Adrenal gland (tissue), 9 donors: ENCODE measurements at regions not wholly inside any gene's neighbourhood (a gene's known extent, or its start where the extent isn't known, plus 50 kb on each side); places are given as distances from the start of the nearest gene placed in this dataset.

Experiments used
- DNase-seq, 7 donors: peaks; one replicate each; pipeline ENCODE4 v3.0.0-alpha.2; 2019 to 2020
- H3K27ac ChIP-seq, 5 donors: fragments of 200-600 bp; sonication (generic) in 4 of 5; 1 replicate in 3 of 5; 2 replicates in 2 of 5; pipeline versions ENCODE4 v1.5.1 to v1.8.0; 2016 to 2020; ENCODE audit warnings: mild to moderate bottlenecking in 1 of 5
- H3K27me3 ChIP-seq: fragments of 200-600 bp; 2 replicates; pipeline ENCODE4 v1.8.0; 2021
- H3K36me3 ChIP-seq, 2 donors: fragments of 200-600 bp; replicated peaks in 1 of 2; 1 replicate in 1 of 2; 2 replicates in 1 of 2; pipeline versions ENCODE4 v1.5.1 to v1.8.0; 2018 to 2022
- H3K4me1 ChIP-seq, 2 donors: fragments of 200-600 bp; replicated peaks in 1 of 2; 1 replicate in 1 of 2; 2 replicates in 1 of 2; pipeline versions ENCODE4 v1.5.1 to v1.8.0; 2018 to 2021
- H3K4me3 ChIP-seq, 4 donors: fragments of 200-600 bp; sonication (generic) in 3 of 4; one replicate each; pipeline ENCODE4 v1.5.1; 2016 to 2018
- H3K9me3 ChIP-seq, 3 donors: fragments of 200-600 bp; sonication (generic) in 1 of 3; replicated peaks in 1 of 3; 1 replicate in 2 of 3; 2 replicates in 1 of 3; pipeline versions ENCODE4 v1.5.1 to v1.8.0; 2016 to 2021
- CTCF ChIP-seq, 6 experiments: fragments of 450-650 bp in 4 of 6; fragments of 200-600 bp in 2 of 6; sonication (generic) in 1 of 6; IDR thresholded peaks; 1 replicate in 5 of 6; 2 replicates in 1 of 6; pipeline versions ENCODE4 v1.5.1 to v1.8.0; 2016 to 2021; ENCODE audit warnings: antibody characterized with exemption in 6 of 6, mild to moderate bottlenecking in 2 of 6, moderate library complexity in 1 of 6
- POLR2A ChIP-seq, 2 donors: fragments of 450-650 bp; IDR thresholded peaks; one replicate each; pipeline ENCODE4 v1.6.1; 2017; ENCODE audit warnings: antibody characterized with exemption in 2 of 2, mild to moderate bottlenecking in 2 of 2, moderate library complexity in 1 of 2
- WGBS, 4 donors: extraction: QIAGEN DNeasy Blood & Tissue Kit in 2 of 4; methylation state at CpG; one replicate each; pipeline versions ENCODE4 v1.1.5 to v1.1.7; 2013 to 2017; 5-methylcytosine and 5-hydroxymethylcytosine counted together
- intact Hi-C, 2 donors: fragments of 100-400 bp; cut with DNase I; formaldehyde crosslinking; loops; one replicate each; pipeline versions ENCODE4 v1.14.1 to v1.15.0; 2022 to 2023
- donor health status: healthy with polysubstance abuse.
- donor health status: Bipolar disorder and iron deficiency.
- donor health status: DM: yes; HTN: yes; CAD: no.
- donor health status: DM: no; HTN: no; CAD: no.
- donor health status: DM: no; HTN: no; CAD: no.

GRCh38 chr9:13412331-13412730, 132.8 kb upstream of the MPDZ start:
- H3K27ac ChIP-seq = peak overlapping the region in 1 of 5 donors; percentile 15
- no peaks in the 10 kb centered on the region for H3K36me3 ChIP-seq
- 39 to 66% (median 49%) methylated on average over 2 of the region's 2 CpGs for WGBS, 4 donors
- TF ChIP-seq POLR2A (IDR thresholded peaks at IDR 0.05) = no peak
- no peak for TF ChIP-seq CTCF (IDR thresholded peaks at IDR 0.05)
- intact Hi-C loops = no loop called here
- no peak overlapping the region for H3K4me3 ChIP-seq
- no peaks in the 10 kb centered on the region for H3K4me1 ChIP-seq
- no peaks in the 10 kb centered on the region for H3K9me3 ChIP-seq
- H3K27me3 ChIP-seq = no peaks in the 10 kb centered on the region
- peak in 3 of 7 donors; percentile 9 to 31 (median 19) for DNase-seq

GRCh38 chr9:13411791-13412190, 132.3 kb upstream of the MPDZ start:
- intact Hi-C loops = no loop called here
- no peak for DNase-seq

GRCh38 chr9:13410566-13411031, 131.1 kb upstream of the MPDZ start:
- no peak for DNase-seq
- WGBS, 4 donors = 76 to 82% (median 78%) methylated on average over 2 of the region's 2 CpGs
- Histone ChIP-seq H3K4me3 (no peak overlapping the region), H3K36me3 (no peaks in the 10 kb centered on the region), H3K27ac (peak overlapping the region in 1 of 5 donors; percentile 26), H3K4me1 (no peaks in the 10 kb centered on the region), H3K27me3 (no peaks in the 10 kb centered on the region), H3K9me3 (no peaks in the 10 kb centered on the region)
- no peak for TF ChIP-seq POLR2A (IDR thresholded peaks at IDR 0.05)
- TF ChIP-seq CTCF (IDR thresholded peaks at IDR 0.05) = no peak
- intact Hi-C loops = no loop called here

More at GRCh38 chr9:13411791-13412190, 132.3 kb upstream of the MPDZ start:
- H3K36me3 ChIP-seq = no peaks in the 10 kb centered on the region
- no peaks in the 10 kb centered on the region for H3K9me3 ChIP-seq
- no peaks in the 10 kb centered on the region for H3K4me1 ChIP-seq
- H3K27ac ChIP-seq = peak overlapping the region in 2 of 5 donors; percentile 26 to 59
- H3K27me3 ChIP-seq = no peaks in the 10 kb centered on the region
- no peak overlapping the region for H3K4me3 ChIP-seq
- TF ChIP-seq POLR2A (IDR thresholded peaks at IDR 0.05) = no peak
- TF ChIP-seq CTCF (IDR thresholded peaks at IDR 0.05) = no peak

- no peaks in the 10 kb centered on the region for H3K9me3 ChIP-seq
- TF ChIP-seq CTCF (IDR thresholded peaks at IDR 0.05) (no peak), POLR2A (IDR thresholded peaks at IDR 0.05) (no peak)
- intact Hi-C loops = no loop called here
Observed at GRCh38 chr9:13397661-13398060, 118.2 kb upstream of the MPDZ start.

More at GRCh38 chr9:13397661-13398060, 118.2 kb upstream of the MPDZ start:
- Histone ChIP-seq H3K4me3 (no peak overlapping the region), H3K27ac (peak overlapping the region in 2 of 5 donors; percentile 16 to 45), H3K36me3 (no peaks in the 10 kb centered on the region), H3K27me3 (no peaks in the 10 kb centered on the region), H3K4me1 (peaks cover 20 to 25% of the 10 kb centered on the region in 2 donors)
- DNase-seq = no peak
